NCI-H2171 (cell line): ENCODE measurements at regions not wholly inside any gene's neighbourhood (a gene's known extent, or its start where the extent isn't known, plus 50 kb on each side); places are given as distances from the start of the nearest gene placed in this dataset.

ENCODE experiments used
- DNase-seq: peaks from one replicate; lab custom pipeline; 2025; lab: John Stamatoyannopoulos, UW

- DNase-seq: no peak
Measured at GRCh38 chr4:129550281-129550785, 454.4 kb downstream of the C4orf33 start.

- no peak for DNase-seq
Measured at GRCh38 chr4:129561280-129561679, 465.3 kb downstream of the C4orf33 start.

GRCh38 chr4:129561886-129562671, 466.1 kb downstream of the C4orf33 start:
- DNase-seq: no peak

- DNase-seq: no peak
Measured at GRCh38 chr4:129565214-129565613, 469.3 kb downstream of the C4orf33 start.

DNA sequence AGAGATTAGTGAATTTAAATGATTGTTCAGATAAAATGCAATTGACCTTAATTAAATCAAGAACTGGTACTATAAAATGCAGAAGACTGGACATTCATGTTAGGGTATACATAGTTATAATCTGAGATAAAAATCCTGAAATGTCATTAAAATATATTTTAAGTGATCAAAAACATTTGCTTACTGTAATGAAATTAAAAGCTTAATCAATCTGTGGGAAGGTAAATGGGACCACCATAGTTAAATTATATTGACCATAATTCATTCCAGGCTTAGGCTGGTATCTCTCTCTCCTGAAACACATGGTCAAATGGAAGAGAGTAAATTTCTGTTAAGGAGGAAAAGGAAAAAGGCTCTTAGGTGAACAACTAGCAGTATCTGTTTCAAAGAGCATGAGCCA, 474.4 kb downstream of the C4orf33 start:
- DNase-seq: no peak

GRCh38 chr4:129578336-129578735, 482.4 kb downstream of the C4orf33 start:
- DNase-seq: no peak

GRCh38 chr4:129581305-129581704, 485.4 kb downstream of the C4orf33 start:
- DNase-seq: no peak

GRCh38 chr4:129583868-129584267, 487.9 kb downstream of the C4orf33 start:
- DNase-seq: no peak

DNA sequence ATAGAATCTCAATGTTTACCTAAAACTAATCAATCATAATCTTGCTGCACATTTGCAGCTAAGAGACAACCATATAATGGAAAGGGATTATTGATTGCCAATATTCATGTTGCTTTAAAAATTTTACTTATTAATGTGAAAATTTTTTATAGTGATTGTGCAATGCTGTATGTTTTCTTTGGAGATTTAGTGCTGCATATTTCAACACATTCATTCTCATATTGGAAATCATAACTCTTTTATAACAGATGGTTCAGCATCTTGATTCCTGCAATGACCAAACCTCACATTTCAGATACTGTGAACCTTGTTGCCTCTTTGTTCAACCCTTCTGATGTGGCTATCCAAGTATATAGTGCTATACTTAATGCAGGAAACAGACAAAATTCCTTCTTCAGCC, 502.6 kb downstream of the C4orf33 start:
- no peak for DNase-seq

GRCh38 chr4:129600898-129601297, 504.9 kb downstream of the C4orf33 start:
- no peak for DNase-seq

- DNase-seq: no peak
Measured at GRCh38 chr4:129602447-129602846, 506.5 kb downstream of the C4orf33 start.

- no peak for DNase-seq
Measured at GRCh38 chr4:129603241-129603931, 507.4 kb downstream of the C4orf33 start.

GRCh38 chr4:129604632-129605255, 508.8 kb downstream of the C4orf33 start:
- DNase-seq: no peak

DNA sequence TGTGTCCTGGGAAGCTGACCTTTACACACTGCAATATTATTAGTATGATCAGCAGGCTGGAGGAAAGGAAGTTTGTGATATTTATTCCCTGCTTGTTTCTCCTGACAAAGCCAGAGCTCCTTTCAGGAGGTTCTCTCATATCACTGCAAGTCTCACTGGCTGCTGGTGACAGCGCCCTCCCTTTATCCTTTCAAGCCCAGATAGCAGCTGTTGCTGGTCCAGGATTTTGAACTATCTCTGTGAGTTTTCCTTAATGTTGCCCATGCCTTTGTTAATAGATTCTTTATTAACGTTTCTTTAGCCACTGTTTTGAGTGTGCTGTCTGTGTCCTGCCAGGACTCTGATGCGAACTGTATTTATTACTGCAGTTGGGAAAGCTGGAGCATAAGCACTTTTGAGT, 518.7 kb downstream of the C4orf33 start:
- DNase-seq: no peak

DNA sequence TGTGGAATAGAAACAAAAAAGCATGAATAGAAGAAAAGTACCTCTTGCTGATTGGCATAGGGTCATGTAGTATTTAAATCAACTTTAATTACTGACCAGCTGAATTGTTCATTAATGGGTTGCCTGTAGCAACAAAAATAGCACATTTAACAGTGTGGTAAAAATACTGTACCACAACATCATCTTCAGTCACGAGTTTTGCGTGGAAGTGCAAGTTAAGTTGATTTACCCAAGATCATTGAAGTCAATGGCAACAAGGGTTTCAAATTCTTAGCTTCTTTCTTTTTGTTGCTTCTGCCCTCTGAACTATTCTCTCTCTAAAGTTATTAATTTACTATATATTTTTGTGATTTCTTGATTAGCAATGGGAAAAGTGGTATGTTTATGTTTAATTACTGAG, 526.6 kb downstream of the C4orf33 start:
- DNase-seq: no peak

- no peak for DNase-seq
Measured at GRCh38 chr4:129623233-129623875, 527.4 kb downstream of the C4orf33 start.

GRCh38 chr4:129641179-129641578, 545.2 kb downstream of the C4orf33 start:
- DNase-seq: peak; percentile 1

GRCh38 chr4:129645461-129645860, 549.5 kb downstream of the C4orf33 start:
- DNase-seq: no peak

DNA sequence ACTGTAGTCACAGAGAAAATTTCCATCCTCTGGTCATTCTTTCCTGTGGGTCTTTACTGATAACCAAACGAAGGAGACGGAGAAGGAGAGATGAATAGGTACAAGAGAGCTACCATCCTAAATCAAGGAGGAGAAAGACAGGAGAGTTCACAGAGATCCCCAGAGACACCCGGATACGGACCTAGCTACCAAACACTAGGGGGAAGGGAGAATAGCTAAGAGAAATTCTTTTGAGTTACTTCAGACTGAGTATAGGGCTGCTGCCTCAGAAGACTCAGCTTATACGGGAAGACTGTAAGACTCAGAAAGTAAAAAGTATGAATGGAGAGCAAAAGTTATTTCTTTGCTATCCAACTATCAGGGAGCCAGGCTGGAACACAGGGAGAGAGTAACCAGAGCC, 572.1 kb downstream of the C4orf33 start:
- no peak for DNase-seq

- DNase-seq: no peak
Measured at GRCh38 chr4:129672941-129673340, 577.0 kb downstream of the C4orf33 start.

DNA sequence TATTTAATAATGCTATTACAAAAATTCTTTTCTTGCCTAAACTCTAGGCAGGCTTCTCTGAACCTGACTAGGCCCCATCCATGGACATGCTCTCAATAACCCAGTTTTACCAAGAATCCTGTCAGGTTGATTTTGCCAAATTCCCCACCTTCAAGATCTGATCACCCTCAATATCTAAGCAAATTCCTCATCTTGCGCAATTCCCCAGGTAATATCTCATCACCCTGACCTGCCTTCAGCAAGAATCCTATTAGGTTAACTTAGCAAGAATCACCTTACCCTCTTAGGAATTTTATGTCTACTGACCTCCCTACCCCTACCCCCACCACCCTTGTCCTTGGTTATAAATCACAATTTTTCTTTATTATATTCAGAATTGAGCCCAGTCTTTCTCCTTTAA, 579.1 kb downstream of the C4orf33 start:
- DNase-seq: no peak

DNA sequence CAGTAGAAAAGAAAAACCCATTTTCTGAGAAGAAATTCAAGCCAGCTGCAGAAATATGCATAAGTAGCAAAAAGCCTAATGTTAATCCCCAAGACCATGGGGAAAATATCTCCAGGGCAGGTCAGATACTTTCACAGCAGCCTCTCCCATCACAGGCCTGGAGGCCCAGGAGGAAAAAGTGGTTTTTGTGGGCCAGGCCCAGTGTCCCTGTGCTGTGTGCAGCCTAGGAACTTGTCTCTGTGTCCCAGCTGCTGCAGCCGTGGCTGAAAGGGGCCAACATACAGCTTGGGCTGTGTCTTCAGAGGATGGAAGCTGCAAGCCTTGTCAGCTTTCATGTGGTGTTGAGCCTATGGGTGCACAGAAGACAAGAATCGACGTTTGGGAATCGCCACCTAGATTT, 581.0 kb downstream of the C4orf33 start:
- no peak for DNase-seq
